ENCODE measurements at regions not wholly inside any gene's neighbourhood (a gene's known extent, or its start where the extent isn't known, plus 50 kb on each side); places are given as distances from the start of the nearest gene placed in this dataset.
"Not testable (repeated sequence)": the region's sequence is repeated elsewhere in the genome, so short reads cannot be mapped to it uniquely, and the experiment has no call there.

- Histone ChIP-seq H3K27ac (replicated peaks in 1 of 4) (no peak overlapping the region), H3K36me3 (no peaks in the 10 kb centered on the region), H3K9me3 (no peaks in the 10 kb centered on the region), H3K4me1 (peaks cover 0 to 23% (median 14%) of the 10 kb centered on the region in 4 donors), H3K27me3 (no peaks in the 10 kb centered on the region), H3K4me3 (no peak overlapping the region)
- WGBS = 79% methylated on average over 8 of the region's 8 CpGs
- TF ChIP-seq POLR2A (IDR thresholded peaks at IDR 0.05; ENCODE audit: low read depth) = no peak
- TF ChIP-seq POLR2AphosphoS5 (IDR thresholded peaks at IDR 0.05) = no peak
- no peak for TF ChIP-seq EP300 (IDR thresholded peaks at IDR 0.05)
- no peak for TF ChIP-seq CTCF (IDR thresholded peaks at IDR 0.05)
- intact Hi-C loops (cut with DNase I) = no loop called here
- peak; percentile 66 for DNase-seq (ENCODE audit: extremely low spot score)
These were observed 158.4 kb downstream of the NDUFA12 start for GRCh38 chr12:94845110-94845509.

GRCh38 chr12:94844452-94844851 lies 159.0 kb downstream of the NDUFA12 start:
- Histone ChIP-seq H3K9me3 (no peaks in the 10 kb centered on the region), H3K36me3 (no peaks in the 10 kb centered on the region), H3K27ac (replicated peaks in 1 of 4) (no peak overlapping the region), H3K4me1 (peaks cover 0 to 18% (median 12%) of the 10 kb centered on the region in 4 donors), H3K4me3 (no peak overlapping the region), H3K27me3 (no peaks in the 10 kb centered on the region)
- TF ChIP-seq POLR2AphosphoS5 (IDR thresholded peaks at IDR 0.05) (no peak), EP300 (IDR thresholded peaks at IDR 0.05) (no peak), CTCF (IDR thresholded peaks at IDR 0.05) (no peak), POLR2A (IDR thresholded peaks at IDR 0.05; ENCODE audit: low read depth) (no peak)
- intact Hi-C loops (cut with DNase I) = no loop called here
- peak; percentile 62 for DNase-seq (ENCODE audit: extremely low spot score)
- 100% methylated on average over 3 of the region's 3 CpGs for WGBS

GRCh38 chr12:94841904-94842610 lies 161.4 kb downstream of the NDUFA12 start:
- Histone ChIP-seq H3K9me3 (no peaks in the 10 kb centered on the region), H3K36me3 (no peaks in the 10 kb centered on the region), H3K27ac (replicated peaks in 1 of 4) (no peak overlapping the region), H3K27me3 (no peaks in the 10 kb centered on the region), H3K4me3 (no peak overlapping the region), H3K4me1 (peaks cover 0 to 13% (median 9%) of the 10 kb centered on the region in 4 donors)
- WGBS = 72% methylated on average over 5 of the region's 5 CpGs
- TF ChIP-seq POLR2AphosphoS5 (IDR thresholded peaks at IDR 0.05) (no peak), EP300 (IDR thresholded peaks at IDR 0.05) (no peak), CTCF (IDR thresholded peaks at IDR 0.05) (no peak), POLR2A (IDR thresholded peaks at IDR 0.05; ENCODE audit: low read depth) (no peak)
- DNase-seq (ENCODE audit: extremely low spot score) = peak; percentile 34
- intact Hi-C loops (cut with DNase I) = no loop called here

- Histone ChIP-seq H3K27me3 (no peaks in the 10 kb centered on the region), H3K27ac (replicated peaks in 1 of 4) (peak overlapping the region in 1 of 4 donors; percentile 25), H3K4me1 (peaks cover 0 to 17% (median 13%) of the 10 kb centered on the region in 4 donors), H3K4me3 (no peak overlapping the region), H3K9me3 (no peaks in the 10 kb centered on the region), H3K36me3 (no peaks in the 10 kb centered on the region)
- TF ChIP-seq POLR2AphosphoS5 (IDR thresholded peaks at IDR 0.05) (peak; percentile 56 to 69), CTCF (IDR thresholded peaks at IDR 0.05) (no peak)
- DNase-seq (ENCODE audit: extremely low spot score) = peak; percentile 83
- intact Hi-C loops (cut with DNase I) = no loop called here
- WGBS = 41% methylated on average over 3 of the region's 3 CpGs
These were observed 162.3 kb downstream of the NDUFA12 start for GRCh38 chr12:94841177-94841576.

GRCh38 chr12:94839347-94839746 lies 164.2 kb downstream of the NDUFA12 start:
- TF ChIP-seq POLR2A (IDR thresholded peaks at IDR 0.05; ENCODE audit: low read depth) (no peak), POLR2AphosphoS5 (IDR thresholded peaks at IDR 0.05) (no peak), EP300 (IDR thresholded peaks at IDR 0.05) (no peak), CTCF (IDR thresholded peaks at IDR 0.05) (no peak)
- Histone ChIP-seq H3K36me3 (no peaks in the 10 kb centered on the region), H3K27me3 (no peaks in the 10 kb centered on the region), H3K27ac (replicated peaks in 1 of 4) (no peak overlapping the region), H3K4me1 (peaks cover 0 to 17% (median 13%) of the 10 kb centered on the region in 4 donors), H3K4me3 (no peak overlapping the region), H3K9me3 (no peaks in the 10 kb centered on the region)
- intact Hi-C loops (cut with DNase I) = no loop called here
- peak; percentile 26 for DNase-seq (ENCODE audit: extremely low spot score)
- WGBS = 99% methylated on average over 5 of the region's 5 CpGs

GRCh38 chr12:94836952-94837670 lies 166.4 kb downstream of the NDUFA12 start:
- Histone ChIP-seq H3K4me1 (peaks cover 11 to 38% (median 35%) of the 10 kb centered on the region in 4 donors), H3K27ac (replicated peaks in 1 of 4) (peak overlapping the region in 3 of 4 donors; percentile 2 to 40 (median 7))
- intact Hi-C loops (cut with DNase I); H3K36me3 ChIP-seq; H3K9me3 ChIP-seq; H3K4me3 ChIP-seq; H3K27me3 ChIP-seq: not testable (repeated sequence)
- 91% methylated on average over 13 of the region's 13 CpGs for WGBS
- DNase-seq (ENCODE audit: extremely low spot score) = peak; percentile 10

Measured in esophagus muscularis mucosa (tissue), 4 donors.